ENCODE measurements at regions not wholly inside any gene's neighbourhood (a gene's known extent, or its start where the extent isn't known, plus 50 kb on each side); places are given as distances from the start of the nearest gene placed in this dataset.
"Not testable (repeated sequence)": the region's sequence is repeated elsewhere in the genome, so short reads cannot be mapped to it uniquely, and the experiment has no call there.

GRCh38 chr13:34719060-34719875, 222.8 kb upstream of the NBEA start:
- Histone ChIP-seq H3K4me1 (ENCODE audit: control insufficient read depth, insufficient read depth, low read length) (no peaks in the 10 kb centered on the region), H3K4me3 (ENCODE audit: low read length) (no peak overlapping the region), H3K36me3 (ENCODE audit: control insufficient read depth, insufficient read depth, low read length, severe bottlenecking) (no peaks in the 10 kb centered on the region), H3K9ac (ENCODE audit: low read length) (no peak overlapping the region), H3K27me3 (replicated peaks; ENCODE audit: control insufficient read depth, insufficient read depth, low read length) (no peaks in the 10 kb centered on the region), H3K9me3 (ENCODE audit: control insufficient read depth, low read length) (peaks cover 8% of the 10 kb centered on the region)
- no peak for DNase-seq (ENCODE audit: low read depth)

- Histone ChIP-seq H3K9me3 (ENCODE audit: control insufficient read depth, low read length) (peaks cover 8% of the 10 kb centered on the region), H3K4me1 (ENCODE audit: control insufficient read depth, insufficient read depth, low read length) (no peaks in the 10 kb centered on the region), H3K4me3 (ENCODE audit: low read length) (no peak overlapping the region)
These were observed 221.5 kb upstream of the NBEA start for GRCh38 chr13:34720618-34721017.

GRCh38 chr13:34721631-34722595, 220.2 kb upstream of the NBEA start:
- Histone ChIP-seq H3K9ac (ENCODE audit: low read length) (no peak overlapping the region), H3K9me3 (ENCODE audit: control insufficient read depth, low read length) (peaks cover 8% of the 10 kb centered on the region), H3K4me3 (ENCODE audit: low read length) (no peak overlapping the region), H3K36me3 (ENCODE audit: control insufficient read depth, insufficient read depth, low read length, severe bottlenecking) (no peaks in the 10 kb centered on the region), H3K27me3 (replicated peaks; ENCODE audit: control insufficient read depth, insufficient read depth, low read length) (no peaks in the 10 kb centered on the region), H3K4me1 (ENCODE audit: control insufficient read depth, insufficient read depth, low read length) (no peaks in the 10 kb centered on the region)
- no peak for DNase-seq (ENCODE audit: low read depth)

More at GRCh38 chr13:34720618-34721017, 221.5 kb upstream of the NBEA start:
- Histone ChIP-seq H3K36me3 (ENCODE audit: control insufficient read depth, insufficient read depth, low read length, severe bottlenecking) (no peaks in the 10 kb centered on the region), H3K27me3 (replicated peaks; ENCODE audit: control insufficient read depth, insufficient read depth, low read length) (no peaks in the 10 kb centered on the region), H3K9ac (ENCODE audit: low read length) (no peak overlapping the region)
- no peak for DNase-seq (ENCODE audit: low read depth)

- H3K4me3 ChIP-seq (ENCODE audit: low read length), result no peak overlapping the region
- no peak for DNase-seq (ENCODE audit: low read depth)
- H3K9me3 ChIP-seq (ENCODE audit: control insufficient read depth, low read length), result peaks cover 8% of the 10 kb centered on the region
- H3K27me3 ChIP-seq (replicated peaks; ENCODE audit: control insufficient read depth, insufficient read depth, low read length), result no peaks in the 10 kb centered on the region
- H3K36me3 ChIP-seq (ENCODE audit: control insufficient read depth, insufficient read depth, low read length, severe bottlenecking), result no peaks in the 10 kb centered on the region
- H3K4me1 ChIP-seq (ENCODE audit: control insufficient read depth, insufficient read depth, low read length), result no peaks in the 10 kb centered on the region
- H3K9ac ChIP-seq (ENCODE audit: low read length), result no peak overlapping the region
These were observed 219.1 kb upstream of the NBEA start for GRCh38 chr13:34722922-34723321.

GRCh38 chr13:34730961-34731360, 211.1 kb upstream of the NBEA start:
- H3K4me1 ChIP-seq (ENCODE audit: control insufficient read depth, insufficient read depth, low read length), result peaks cover 13% of the 10 kb centered on the region
- no peaks in the 10 kb centered on the region for H3K9me3 ChIP-seq (ENCODE audit: control insufficient read depth, low read length)
- no peak overlapping the region for H3K9ac ChIP-seq (ENCODE audit: low read length)
- H3K27me3 ChIP-seq (replicated peaks; ENCODE audit: control insufficient read depth, insufficient read depth, low read length), result no peaks in the 10 kb centered on the region
- no peak for DNase-seq (ENCODE audit: low read depth)
- no peak overlapping the region for H3K4me3 ChIP-seq (ENCODE audit: low read length)
- H3K36me3 ChIP-seq (ENCODE audit: control insufficient read depth, insufficient read depth, low read length, severe bottlenecking), result no peaks in the 10 kb centered on the region

- no peaks in the 10 kb centered on the region for H3K36me3 ChIP-seq (ENCODE audit: control insufficient read depth, insufficient read depth, low read length, severe bottlenecking)
- DNase-seq (ENCODE audit: low read depth), result no peak
- peaks cover 13% of the 10 kb centered on the region for H3K4me1 ChIP-seq (ENCODE audit: control insufficient read depth, insufficient read depth, low read length)
- H3K9ac ChIP-seq (ENCODE audit: low read length), result no peak overlapping the region
- H3K9me3 ChIP-seq (ENCODE audit: control insufficient read depth, low read length), result no peaks in the 10 kb centered on the region
- H3K4me3 ChIP-seq (ENCODE audit: low read length), result no peak overlapping the region
- H3K27me3 ChIP-seq (replicated peaks; ENCODE audit: control insufficient read depth, insufficient read depth, low read length), result no peaks in the 10 kb centered on the region
These were observed 210.6 kb upstream of the NBEA start for GRCh38 chr13:34731486-34731885.

- no peaks in the 10 kb centered on the region for H3K9me3 ChIP-seq (ENCODE audit: control insufficient read depth, low read length)
- H3K27me3 ChIP-seq (replicated peaks; ENCODE audit: control insufficient read depth, insufficient read depth, low read length), result no peaks in the 10 kb centered on the region
- H3K4me1 ChIP-seq (ENCODE audit: control insufficient read depth, insufficient read depth, low read length), result peaks cover 13% of the 10 kb centered on the region
- no peak overlapping the region for H3K4me3 ChIP-seq (ENCODE audit: low read length)
- H3K36me3 ChIP-seq (ENCODE audit: control insufficient read depth, insufficient read depth, low read length, severe bottlenecking), result no peaks in the 10 kb centered on the region
- peak; percentile 88 for DNase-seq (ENCODE audit: low read depth)
- no peak overlapping the region for H3K9ac ChIP-seq (ENCODE audit: low read length)
These were observed 208.3 kb upstream of the NBEA start for GRCh38 chr13:34733721-34734120.

- no peak overlapping the region for H3K9ac ChIP-seq (ENCODE audit: low read length)
- no peaks in the 10 kb centered on the region for H3K9me3 ChIP-seq (ENCODE audit: control insufficient read depth, low read length)
These were observed 207.1 kb upstream of the NBEA start for GRCh38 chr13:34734932-34735331.

DNA sequence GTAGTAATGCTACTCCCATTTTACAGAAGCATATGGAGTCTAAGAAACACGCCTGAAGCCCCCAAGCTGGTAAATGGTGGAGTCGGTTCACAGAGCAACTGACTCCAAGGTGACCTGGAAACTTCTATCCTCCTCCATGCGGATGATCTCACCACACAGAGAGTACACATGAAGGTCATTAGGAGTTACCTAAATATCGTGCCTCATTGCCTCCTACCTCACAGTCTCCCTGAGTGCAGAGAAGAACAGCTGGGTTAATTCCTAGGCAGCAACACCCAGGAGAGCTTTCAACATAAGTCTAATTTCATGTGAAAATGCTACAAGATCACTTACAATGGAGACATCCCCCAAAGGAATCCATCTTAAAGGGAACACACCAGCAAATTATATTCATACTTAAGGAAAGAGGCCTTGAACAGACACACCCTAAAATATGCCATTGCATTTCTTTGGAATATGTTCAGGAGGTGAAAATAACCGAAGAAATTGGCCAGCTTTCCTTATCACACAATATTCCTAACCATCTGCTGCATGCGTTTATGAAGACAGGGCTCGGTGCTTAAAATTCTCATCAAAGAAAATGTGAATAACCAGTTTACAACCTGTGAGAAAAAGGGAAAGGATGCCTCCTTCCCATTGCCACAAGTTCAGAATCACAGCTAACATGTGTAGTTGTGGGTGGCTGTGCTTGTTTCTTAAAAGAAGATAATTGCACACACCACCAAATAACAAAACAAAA, 203.6 kb upstream of the NBEA start:
- no peaks in the 10 kb centered on the region for H3K27me3 ChIP-seq (replicated peaks; ENCODE audit: control insufficient read depth, insufficient read depth, low read length)
- DNase-seq (ENCODE audit: low read depth), result peak; percentile 6
- peaks cover 12% of the 10 kb centered on the region for H3K4me1 ChIP-seq (ENCODE audit: control insufficient read depth, insufficient read depth, low read length)
- H3K9ac ChIP-seq (ENCODE audit: low read length), result no peak overlapping the region
- no peaks in the 10 kb centered on the region for H3K9me3 ChIP-seq (ENCODE audit: control insufficient read depth, low read length)
- H3K4me3 ChIP-seq (ENCODE audit: low read length), result no peak overlapping the region
- H3K36me3 ChIP-seq (ENCODE audit: control insufficient read depth, insufficient read depth, low read length, severe bottlenecking), result no peaks in the 10 kb centered on the region

More at GRCh38 chr13:34734932-34735331, 207.1 kb upstream of the NBEA start:
- DNase-seq (ENCODE audit: low read depth), result no peak
- Histone ChIP-seq H3K4me3 (ENCODE audit: low read length) (no peak overlapping the region), H3K36me3 (ENCODE audit: control insufficient read depth, insufficient read depth, low read length, severe bottlenecking) (no peaks in the 10 kb centered on the region), H3K27me3 (replicated peaks; ENCODE audit: control insufficient read depth, insufficient read depth, low read length) (no peaks in the 10 kb centered on the region), H3K4me1 (ENCODE audit: control insufficient read depth, insufficient read depth, low read length) (peaks cover 13% of the 10 kb centered on the region)

DNA sequence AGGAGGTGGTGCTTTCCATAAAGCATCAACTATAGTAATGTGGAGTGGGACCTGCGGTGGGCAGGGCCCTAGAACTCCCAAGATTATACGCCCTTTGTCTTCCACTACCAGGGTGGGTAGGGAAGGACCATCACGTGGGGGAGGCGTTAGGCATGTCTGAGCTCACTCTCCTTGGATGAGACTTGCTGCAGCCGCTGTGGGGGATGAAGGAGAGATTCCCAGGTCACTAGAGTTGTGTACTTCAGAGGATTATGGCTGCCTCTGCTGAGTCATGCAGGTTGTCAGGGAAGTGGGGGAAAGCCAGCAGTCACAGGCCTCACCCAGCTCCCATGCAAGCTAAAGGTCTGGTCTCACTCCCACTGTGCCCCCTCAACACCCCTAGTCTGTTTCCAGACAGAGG, 195.0 kb upstream of the NBEA start:
- not testable (repeated sequence) for H3K9ac ChIP-seq (ENCODE audit: low read length); H3K4me3 ChIP-seq (ENCODE audit: low read length); H3K4me1 ChIP-seq (ENCODE audit: control insufficient read depth, insufficient read depth, low read length); H3K36me3 ChIP-seq (ENCODE audit: control insufficient read depth, insufficient read depth, low read length, severe bottlenecking); H3K9me3 ChIP-seq (ENCODE audit: control insufficient read depth, low read length); DNase-seq (ENCODE audit: low read depth); H3K27me3 ChIP-seq (replicated peaks; ENCODE audit: control insufficient read depth, insufficient read depth, low read length)

- Histone ChIP-seq H3K36me3 (ENCODE audit: control insufficient read depth, insufficient read depth, low read length, severe bottlenecking) (no peaks in the 10 kb centered on the region), H3K9me3 (ENCODE audit: control insufficient read depth, low read length) (no peaks in the 10 kb centered on the region), H3K4me1 (ENCODE audit: control insufficient read depth, insufficient read depth, low read length) (no peaks in the 10 kb centered on the region), H3K27me3 (replicated peaks; ENCODE audit: control insufficient read depth, insufficient read depth, low read length) (peaks cover 5% of the 10 kb centered on the region), H3K9ac (ENCODE audit: low read length) (no peak overlapping the region), H3K4me3 (ENCODE audit: low read length) (no peak overlapping the region)
- DNase-seq (ENCODE audit: low read depth), result no peak
These were observed 194.6 kb upstream of the NBEA start for GRCh38 chr13:34747507-34747906.

All from adipocyte (in vitro differentiated cells).